HG02642 (cell line): ENCODE measurements at regions not wholly inside any gene's neighbourhood (a gene's known extent, or its start where the extent isn't known, plus 50 kb on each side); places are given as distances from the start of the nearest gene placed in this dataset.
"Not testable (repeated sequence)": the region's sequence is repeated elsewhere in the genome, so short reads cannot be mapped to it uniquely, and the experiment has no call there.

Experiments
- ATAC-seq: cut with Tn5 transposase; IDR thresholded peaks from one replicate; pipeline ENCODE4 v1.9.1; 2021; ENCODE audit warnings: mild to moderate bottlenecking; ENCODE audit not compliant: unreplicated experiment, poor library complexity

DNA sequence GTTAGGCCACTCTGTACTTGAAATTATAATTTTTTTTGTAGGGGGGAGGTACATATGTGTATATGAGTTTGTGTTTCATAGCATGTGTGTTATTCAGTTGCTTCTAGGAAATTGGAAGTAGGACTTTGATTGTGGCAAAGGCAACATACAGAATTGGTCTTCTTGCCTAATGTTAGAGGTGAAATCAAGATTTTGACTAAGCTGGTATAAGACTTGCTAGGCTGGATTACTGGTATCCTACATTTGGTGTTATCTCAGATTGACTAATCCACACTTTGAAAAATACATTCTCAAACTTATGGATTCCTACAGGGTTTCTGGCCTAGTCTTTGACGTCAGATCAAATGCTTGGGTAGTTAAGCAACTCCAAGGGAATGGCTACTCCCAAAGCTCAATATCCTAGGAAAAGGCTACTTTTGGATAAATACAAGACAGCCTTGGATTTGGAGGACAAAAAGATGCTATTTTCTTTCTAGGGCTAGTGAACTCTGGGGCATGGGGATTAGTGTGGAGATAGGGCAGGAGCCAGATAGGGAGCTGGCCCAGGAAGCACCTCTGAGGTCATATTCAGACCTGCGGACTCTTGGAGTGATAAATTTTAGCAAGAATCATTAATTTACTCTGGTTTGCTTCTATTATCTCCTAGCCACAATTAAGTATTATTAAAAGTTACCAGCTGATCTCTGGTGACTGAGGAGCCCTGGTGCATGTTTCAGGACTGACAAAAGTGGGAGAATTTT lies 144.0 kb upstream of the RPS23 start:
- no peak for ATAC-seq

DNA sequence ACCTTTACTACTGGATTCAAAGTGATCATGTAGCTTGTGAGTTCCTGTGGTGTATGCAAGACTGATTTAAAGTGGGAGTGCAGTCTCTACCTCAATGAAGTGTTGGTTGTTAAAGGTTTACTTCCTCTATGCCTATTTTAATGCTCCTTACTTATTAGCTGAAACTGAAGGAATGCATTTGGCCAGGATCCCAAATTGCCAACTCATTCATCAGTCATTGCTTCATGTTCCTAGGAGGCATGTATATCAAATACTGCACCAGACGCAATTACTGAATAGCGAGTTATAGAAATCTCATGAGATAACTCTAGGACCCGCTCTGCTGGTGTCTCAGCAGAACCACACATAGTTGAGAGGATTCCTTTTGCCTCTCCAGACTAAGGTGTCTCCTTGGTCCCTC lies 143.0 kb upstream of the RPS23 start:
- ATAC-seq: no peak

DNA sequence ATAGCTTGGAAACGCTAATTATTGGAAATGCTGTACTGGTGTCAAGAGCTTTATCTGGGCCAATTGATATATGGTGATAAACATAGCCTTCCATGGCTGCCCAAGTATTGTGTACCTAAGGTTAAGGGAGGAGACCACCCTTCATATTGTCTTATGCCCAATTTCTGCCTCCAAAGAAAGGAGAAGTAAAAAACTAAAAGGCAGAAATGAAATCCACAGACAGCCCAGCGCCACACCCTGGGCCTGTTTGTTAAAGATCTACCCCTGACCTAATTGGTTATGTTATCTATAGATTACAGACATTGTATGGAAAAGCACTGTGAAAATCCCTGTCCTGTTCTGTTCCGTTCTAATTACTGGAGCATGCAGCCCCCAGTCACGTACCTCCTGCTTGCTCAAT lies 142.4 kb upstream of the RPS23 start:
- not testable (repeated sequence) for ATAC-seq

DNA sequence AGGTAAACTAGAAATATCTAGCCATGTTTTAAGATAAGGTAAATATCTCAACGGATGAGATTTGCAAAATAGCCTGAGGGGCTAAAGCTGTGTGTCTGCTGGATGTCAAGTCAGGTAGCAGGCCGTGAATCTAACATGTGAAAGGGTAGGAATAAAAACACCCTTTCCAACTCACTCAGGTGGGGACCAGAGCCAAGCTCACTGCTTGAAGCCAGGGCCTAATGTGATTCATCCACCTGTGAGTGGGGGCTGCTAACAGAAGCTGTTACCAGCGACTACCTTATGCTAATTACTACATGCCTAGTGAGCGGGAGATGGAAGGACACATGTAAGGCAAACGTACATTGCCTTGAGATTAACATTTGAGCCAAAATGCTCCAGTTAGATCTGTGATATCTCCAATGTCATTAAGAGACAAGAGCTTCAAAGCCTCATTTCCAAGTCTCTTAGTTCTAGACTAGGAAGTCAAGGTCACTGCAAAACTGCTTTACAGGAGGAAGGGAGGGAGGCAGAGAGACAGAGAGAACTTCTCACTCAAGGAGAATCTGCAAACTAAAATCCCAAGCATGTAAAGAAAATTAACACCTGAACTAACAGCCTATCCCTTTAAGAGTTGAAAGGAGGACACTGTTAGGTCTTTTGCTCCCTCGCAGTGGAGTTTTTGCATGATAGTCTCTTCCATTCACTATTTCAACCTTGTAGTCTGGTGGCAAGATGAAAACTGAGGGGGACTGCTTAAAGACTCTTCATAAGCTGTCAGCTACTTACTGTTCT lies 141.6 kb upstream of the RPS23 start:
- ATAC-seq: no peak

DNA sequence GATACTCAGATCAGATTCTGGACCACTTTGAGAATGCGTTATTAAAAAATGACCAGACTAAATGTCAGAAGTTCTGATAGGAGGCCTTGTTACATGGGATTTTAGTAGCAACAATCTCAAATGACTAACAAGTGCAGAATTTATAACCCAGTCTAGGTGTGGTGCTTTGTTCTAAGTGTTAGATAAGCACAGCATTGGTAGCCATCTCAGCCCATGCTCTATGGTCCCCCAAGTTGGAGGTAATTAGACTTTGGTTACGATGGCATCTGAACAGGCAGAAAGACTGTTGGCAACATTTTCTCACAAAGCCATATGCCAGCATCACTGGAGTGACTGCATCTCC lies 140.4 kb upstream of the RPS23 start:
- no peak for ATAC-seq

DNA sequence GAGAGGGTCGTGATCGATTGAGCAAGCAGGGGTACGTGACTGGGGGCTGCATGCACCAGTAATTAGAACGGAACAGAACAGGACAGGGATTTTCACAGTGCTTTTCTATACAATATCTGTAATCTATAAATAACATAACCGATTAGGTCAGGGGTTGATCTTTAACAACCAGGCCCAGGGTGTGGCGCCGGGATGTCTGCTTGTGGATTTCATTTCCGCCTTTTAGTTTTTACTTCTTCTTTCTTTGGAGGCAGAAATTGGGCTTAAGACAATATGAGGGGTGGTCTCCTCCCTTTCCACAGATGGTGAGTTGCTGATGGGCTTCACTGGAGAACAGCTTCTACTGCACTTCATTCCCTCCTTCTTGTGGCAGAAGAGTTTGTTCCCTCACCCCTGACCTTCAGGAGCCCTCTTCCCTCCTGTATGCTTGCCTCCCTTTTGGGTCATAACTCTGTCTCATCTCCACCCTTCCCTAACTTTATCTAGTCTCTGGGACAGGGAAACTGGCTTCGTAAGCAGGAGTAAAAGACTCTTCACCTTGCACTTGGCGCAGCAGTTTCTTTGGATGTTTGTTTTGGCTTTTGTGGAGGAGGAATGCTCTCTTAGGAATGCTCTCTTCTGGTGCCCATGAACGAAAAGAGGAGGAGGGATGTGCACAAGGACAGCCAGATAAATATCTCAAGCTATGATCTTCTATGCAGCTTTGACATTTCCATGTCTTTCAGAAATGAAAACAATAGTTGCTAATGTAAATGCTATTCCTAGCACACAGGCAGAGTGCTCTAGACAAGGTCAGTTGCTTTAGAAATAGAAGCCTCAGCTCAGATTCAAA lies 139.8 kb upstream of the RPS23 start:
- no peak for ATAC-seq

DNA sequence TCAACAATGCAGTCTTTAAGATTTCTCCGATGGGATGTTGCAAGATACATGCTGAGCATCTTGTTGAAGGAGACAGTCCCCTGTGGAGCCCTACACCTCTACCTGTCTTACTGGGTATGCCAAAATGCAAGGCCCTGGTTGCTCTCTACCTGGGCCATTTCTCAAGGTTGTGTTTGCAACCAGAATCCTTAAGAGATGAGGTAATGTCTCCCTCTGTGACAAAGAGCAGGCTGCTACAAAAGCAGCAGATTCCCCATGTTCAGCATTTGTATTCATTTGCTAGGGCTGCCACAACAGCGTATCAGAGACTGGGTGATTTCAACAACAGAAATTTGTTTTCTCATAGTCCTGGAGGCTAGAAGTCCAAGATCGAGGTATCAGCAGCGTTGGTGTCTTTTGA lies 138.4 kb upstream of the RPS23 start:
- no peak for ATAC-seq

DNA sequence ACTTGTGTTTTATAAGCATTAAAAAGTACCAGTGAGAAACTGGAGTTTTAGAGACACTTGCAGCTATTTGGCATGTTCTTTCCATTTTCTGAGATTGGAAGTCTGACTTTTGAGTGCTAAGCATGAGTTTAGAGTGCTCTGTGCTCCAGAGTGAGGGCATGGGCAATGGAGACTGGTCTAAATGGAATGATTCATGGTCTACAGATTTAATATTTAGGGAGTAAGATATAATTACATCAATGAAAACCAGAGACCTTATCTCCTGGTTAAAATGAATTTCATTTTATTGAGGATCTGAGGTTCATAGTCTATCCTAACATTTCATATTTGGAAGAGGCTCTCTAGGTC lies 135.9 kb upstream of the RPS23 start:
- no peak for ATAC-seq

DNA sequence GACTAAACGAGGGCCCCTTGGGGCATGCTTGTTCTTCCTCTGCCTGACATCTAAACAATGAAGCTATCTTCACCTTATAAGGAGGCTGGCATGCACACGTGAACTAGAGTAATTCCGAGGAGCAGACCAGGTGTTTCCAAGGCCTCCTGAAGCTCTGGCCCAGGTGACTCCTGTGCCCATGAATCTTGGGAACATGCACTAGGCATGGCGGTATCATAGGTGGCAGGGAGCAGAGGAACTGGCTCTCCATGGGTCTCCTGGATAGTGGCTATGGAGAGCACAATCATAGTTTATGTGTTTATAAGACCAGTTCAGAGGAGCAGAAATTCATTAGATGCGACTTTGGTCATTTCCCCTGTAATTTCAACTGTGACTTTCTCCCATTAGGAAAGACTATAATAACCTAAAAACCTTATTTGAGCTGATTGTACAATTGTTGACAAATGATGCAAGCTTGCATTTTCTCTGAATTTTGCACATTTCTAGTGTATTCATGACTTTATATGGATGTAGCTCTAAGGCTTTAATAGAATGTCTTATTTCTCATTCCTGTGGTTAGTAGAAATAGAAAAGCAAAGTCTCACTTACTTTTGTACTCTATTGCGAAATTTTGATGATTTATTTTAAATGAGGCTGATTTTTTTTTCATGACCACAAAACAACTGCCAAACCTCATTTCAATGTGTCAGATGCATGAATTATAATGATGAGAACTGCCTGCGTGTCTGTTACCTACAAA lies 135.3 kb upstream of the RPS23 start:
- no peak for ATAC-seq

DNA sequence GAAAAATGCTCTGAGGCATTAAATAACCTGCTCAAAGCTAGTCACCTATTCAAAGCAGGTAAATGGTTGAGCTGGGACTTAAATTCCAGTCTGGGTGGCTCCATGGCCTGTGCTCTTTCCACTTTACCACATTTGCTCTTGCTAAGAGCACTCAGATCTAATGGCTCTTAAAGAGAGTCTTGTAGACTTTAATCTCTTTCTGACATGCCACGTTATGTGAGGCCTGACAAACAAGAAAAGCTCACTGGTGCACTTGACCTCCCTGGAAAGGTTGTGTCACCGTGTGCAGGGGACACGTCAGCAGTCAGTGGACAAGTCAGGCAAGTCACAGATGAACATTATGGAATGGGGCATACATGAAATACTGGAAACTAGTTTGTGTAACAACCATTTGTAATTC lies 129.9 kb upstream of the RPS23 start:
- no peak for ATAC-seq

DNA sequence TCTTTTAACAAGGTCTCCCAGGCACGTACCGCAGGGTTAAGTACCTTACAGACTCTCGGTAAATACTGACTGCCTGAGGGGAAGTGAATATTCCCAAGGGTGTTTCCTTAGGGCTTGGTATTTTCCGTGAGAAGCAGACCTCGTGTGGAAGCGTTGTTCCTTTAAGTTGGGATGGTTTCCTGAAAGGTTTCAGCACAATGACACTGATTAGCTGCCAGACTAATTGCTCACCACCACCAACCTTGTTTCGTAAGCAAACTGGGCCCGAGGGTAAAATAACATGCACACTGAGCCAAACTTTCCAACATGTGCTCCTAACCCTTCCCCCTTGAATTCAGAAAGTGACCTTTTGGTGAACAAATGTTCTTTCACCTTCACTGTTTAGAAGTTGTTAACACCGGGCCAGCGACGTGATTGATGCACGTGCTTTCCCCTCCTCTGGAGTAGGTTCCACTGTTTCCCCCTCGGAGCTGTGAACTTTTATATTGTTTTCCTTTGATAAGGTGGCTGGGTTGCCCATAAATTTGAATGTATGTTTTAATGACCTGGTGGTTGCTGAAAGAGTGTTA lies 128.1 kb upstream of the RPS23 start:
- no peak for ATAC-seq

DNA sequence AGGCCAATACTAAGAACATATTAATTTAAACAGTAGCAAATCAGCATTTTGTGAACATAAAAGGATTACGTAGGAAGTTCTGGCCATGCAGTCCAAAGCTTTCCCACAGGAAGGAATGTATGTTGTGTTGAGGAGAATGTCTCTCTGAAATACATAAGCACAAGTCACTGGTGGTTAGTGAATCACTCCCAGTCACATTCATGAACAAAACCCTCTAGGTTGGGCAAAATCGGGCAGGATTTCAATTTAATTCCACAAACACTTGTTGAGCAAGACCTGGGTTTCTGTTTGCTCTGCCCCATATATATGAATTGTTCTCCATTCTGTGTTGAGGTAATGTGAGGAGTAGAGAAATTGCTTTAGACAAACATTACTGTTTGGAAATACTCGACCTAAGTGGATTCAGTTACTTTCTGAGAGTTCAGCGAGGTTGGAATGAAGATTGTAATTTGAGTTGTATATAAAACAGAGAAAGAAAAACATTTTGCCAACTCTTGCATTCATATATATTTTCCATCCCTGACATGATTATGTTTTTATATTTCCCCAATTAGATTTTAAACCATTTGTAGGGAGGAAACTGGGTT lies 127.6 kb upstream of the RPS23 start:
- ATAC-seq: no peak

DNA sequence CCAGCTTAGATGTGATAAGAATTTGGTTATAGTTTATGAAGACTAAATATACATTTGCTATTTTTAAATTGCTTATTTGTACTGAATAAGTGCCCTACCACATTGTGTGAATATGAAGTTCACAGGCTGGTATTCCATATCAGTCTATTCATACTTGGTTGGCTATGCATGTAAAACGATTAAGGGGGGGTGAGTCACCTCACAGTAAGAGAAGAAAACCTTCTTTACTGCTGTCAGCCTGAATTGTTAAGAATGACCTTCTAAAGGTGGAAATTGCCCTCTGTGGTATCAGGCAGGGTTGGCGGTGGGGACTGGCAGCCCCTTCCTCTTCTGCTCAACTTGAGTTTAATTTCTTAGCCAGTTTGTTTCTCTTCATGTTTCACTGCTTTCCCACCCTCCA lies 127.0 kb upstream of the RPS23 start:
- no peak for ATAC-seq

DNA sequence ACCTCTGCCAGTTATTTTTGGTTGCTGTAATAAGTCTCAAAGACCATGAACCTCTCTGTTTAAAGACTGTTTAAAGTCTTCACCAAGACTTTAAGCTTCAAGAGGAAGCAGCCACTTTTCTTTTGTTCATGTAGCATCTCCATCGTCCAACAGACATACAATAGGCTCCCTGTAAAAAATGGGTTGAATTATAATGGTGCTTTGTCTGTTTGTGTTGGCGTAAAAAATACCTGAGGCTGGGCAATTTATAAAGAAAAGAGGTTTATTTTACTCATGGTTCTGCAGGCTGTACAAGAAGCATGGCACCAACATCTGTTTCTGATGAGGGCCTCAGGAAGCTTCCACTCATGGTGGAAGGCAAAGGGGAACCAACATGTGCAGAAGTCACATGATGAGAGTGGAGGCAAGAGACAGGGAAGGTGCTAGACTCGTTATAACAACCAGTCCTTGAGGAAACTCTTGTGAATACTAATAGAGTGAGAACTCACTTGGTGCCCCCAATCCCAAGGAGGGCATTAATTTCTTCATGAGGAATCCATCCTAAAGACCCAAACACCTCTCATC lies 126.3 kb upstream of the RPS23 start:
- no peak for ATAC-seq

DNA sequence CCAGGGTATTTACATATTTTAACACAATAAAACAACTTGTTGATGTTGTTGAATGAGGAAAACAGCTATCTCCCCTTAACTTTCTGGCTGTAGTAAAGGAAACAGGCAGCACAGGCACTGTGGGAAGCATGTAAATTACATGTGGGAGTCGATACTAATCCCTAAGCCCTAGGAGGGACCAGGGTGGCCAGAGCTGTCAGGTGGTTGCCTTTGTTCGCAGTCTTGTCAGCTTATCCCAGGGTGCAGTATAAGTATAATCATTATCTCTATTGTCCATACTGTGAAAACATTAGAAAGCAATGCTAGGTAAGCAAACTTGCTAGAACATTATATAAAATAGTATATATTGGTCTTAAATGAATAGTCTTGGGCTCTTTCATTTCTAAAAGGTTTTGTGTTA lies 125.6 kb upstream of the RPS23 start:
- no peak for ATAC-seq

DNA sequence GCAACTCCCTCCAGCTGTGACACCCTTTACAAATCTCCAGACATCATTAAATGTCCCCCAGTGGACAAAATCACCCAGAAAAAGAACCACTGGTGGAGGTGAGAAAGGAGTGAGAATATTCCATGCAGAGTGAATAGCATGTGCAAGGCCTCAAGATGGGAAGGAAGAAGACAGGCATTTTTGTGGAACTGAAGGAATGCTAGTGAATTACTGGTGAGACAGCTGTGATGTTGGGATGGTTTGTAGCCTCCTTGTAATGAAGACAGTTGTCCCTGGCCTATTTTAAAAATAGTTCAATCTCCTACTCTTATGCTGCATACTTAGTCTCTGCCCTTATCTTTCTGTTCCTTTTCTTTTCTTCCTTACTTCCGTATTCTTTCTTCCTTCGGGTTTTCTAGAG lies 124.9 kb upstream of the RPS23 start:
- ATAC-seq: no peak

DNA sequence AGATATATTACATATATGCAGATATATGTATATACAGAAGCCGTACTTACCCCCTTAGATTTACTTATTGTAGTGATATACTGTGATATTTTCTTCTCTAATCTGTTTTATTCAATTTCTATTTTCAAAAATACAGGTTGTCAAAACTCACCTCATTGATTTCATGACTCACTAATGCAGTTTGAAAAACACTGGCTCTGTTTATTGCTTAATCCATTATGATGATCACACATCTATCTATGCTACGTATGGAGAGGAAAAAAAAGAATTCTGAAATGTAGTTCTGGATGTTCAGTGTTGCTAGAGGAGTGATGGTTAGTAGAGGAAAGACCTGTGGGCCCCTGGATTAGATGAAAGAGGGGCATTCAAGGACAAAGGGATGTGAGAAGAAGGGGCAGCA lies 121.0 kb upstream of the RPS23 start:
- ATAC-seq: no peak

DNA sequence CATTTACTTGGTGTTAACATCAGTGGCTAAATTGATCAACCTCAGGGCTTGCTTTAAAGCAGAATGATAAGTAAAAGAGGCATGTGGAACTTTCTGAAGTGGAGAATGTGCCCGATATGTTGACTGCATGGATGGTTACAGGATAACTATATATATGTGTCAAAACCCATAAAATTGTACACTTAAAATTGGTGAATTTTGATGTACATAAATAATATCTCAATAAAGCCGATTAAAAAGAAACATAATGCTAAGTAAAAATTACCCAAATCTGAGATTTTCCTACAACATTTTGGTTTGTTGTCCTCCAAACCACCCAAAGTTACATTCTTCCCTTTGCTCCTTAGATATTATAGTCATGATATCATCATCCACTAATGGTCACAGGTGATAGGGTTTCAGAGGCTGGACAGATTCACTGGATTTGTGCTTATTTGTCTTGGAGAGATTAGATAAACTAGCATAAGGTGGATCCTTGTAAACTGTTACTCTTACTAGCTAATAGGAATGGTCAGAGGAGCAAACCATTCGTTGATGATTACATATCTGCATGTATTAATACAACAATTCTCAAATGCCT lies 119.7 kb upstream of the RPS23 start:
- ATAC-seq: no peak

DNA sequence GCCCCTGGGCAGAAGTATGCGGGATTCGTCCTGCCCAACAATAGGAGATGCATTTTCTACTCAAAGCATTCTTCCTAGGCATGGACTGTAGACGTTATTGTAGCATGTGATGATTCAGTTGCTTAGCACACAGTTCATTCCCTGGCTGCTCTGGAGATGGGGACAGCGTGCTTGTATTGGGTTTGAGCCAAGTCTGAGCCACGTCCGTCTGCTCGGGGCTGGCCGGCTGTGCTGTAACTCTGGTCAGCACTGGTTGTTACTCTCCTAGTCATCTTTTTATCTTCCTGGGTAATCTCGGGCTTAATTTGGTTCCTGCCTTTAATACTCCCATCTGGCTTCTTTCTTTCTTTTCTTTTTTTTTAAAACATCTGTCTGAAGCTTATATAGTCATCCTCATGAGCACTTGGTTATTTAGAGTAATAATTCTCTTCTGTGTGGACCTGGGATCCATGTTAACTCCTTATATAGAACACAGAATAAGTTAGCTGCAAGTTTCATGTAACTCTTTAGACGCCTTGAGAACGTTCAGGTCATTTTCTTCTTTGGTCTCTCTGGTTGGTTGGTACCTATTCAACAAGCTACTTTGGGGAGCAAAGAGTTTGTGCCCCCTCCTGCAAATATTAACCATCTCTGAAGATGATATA lies 118.8 kb upstream of the RPS23 start:
- ATAC-seq: no peak
